HCT116 (cell line): ENCODE measurements at regions not wholly inside any gene's neighbourhood (a gene's known extent, or its start where the extent isn't known, plus 50 kb on each side); places are given as distances from the start of the nearest gene placed in this dataset.

Experiments
- CEBPB ChIP-seq: IDR thresholded peaks from 2 replicates; pipeline ENCODE4 v1.6.1; 2012; ENCODE audit warnings: low read depth
- ELF1 ChIP-seq: IDR thresholded peaks from 2 replicates; pipeline ENCODE4 v1.6.1; 2012; ENCODE audit warnings: low read depth, borderline replicate concordance
- EZH2 ChIP-seq: fragments of 200-600 bp; sonication (generic); IDR thresholded peaks from 2 replicates; pipeline ENCODE4 v1.6.1; 2017; ENCODE audit warnings: antibody characterized with exemption, mixed run types
- EZH2phosphoT487 ChIP-seq: fragments of 200-600 bp; IDR thresholded peaks from 2 replicates; pipeline ENCODE4 v1.6.1; 2018; ENCODE audit warnings: antibody characterized with exemption, borderline replicate concordance
- JUND ChIP-seq: IDR thresholded peaks from 2 replicates; pipeline ENCODE4 v1.6.1; 2012
- POLR2A ChIP-seq: IDR thresholded peaks from 2 replicates; pipeline ENCODE4 v1.7.0; 2011; ENCODE audit warnings: borderline replicate concordance; ENCODE audit not compliant: insufficient read depth, insufficient read length; ENCODE audit errors: extremely low read depth
- POLR2AphosphoS5 ChIP-seq: IDR thresholded peaks from 2 replicates; pipeline ENCODE4 v1.6.1; 2011; ENCODE audit warnings: mild to moderate bottlenecking, low read depth, low read length, moderate library complexity
- RAD21 ChIP-seq: IDR thresholded peaks from 2 replicates; pipeline ENCODE4 v1.6.1; 2012; ENCODE audit warnings: low read depth, mild to moderate bottlenecking
- SP1 ChIP-seq: IDR thresholded peaks from 2 replicates; pipeline ENCODE4 v1.6.1; 2012; ENCODE audit warnings: low read depth
- SRF ChIP-seq: IDR thresholded peaks from 2 replicates; pipeline ENCODE4 v1.6.1; 2012; ENCODE audit warnings: low read depth
- TCF7L2 ChIP-seq: IDR thresholded peaks from 2 replicates; pipeline ENCODE4 v1.7.0; 2011; ENCODE audit warnings: borderline replicate concordance, inconsistent platforms; ENCODE audit not compliant: insufficient read depth, insufficient read length; ENCODE audit errors: extremely low read depth
- TF ChIP-seq, protein P1 (sequence below), 3 experiments: fragments of 200-600 bp in 1 of 3; sonication (generic) in 1 of 3; IDR thresholded peaks in 2 of 3; conservative IDR thresholded peaks in 1 of 3; 2 replicates each; pipeline ENCODE4 v1.5.1; 2012 to 2017; ENCODE audit warnings: low read depth in 2 of 3, low read length in 2 of 3, antibody characterized with exemption in 1 of 3, borderline replicate concordance in 1 of 3, control low read depth in 1 of 3, mild to moderate bottlenecking in 1 of 3, mixed read lengths in 1 of 3, mixed run types in 1 of 3, moderate library complexity in 1 of 3; ENCODE audit not compliant: insufficient read depth in 1 of 3

DNA sequence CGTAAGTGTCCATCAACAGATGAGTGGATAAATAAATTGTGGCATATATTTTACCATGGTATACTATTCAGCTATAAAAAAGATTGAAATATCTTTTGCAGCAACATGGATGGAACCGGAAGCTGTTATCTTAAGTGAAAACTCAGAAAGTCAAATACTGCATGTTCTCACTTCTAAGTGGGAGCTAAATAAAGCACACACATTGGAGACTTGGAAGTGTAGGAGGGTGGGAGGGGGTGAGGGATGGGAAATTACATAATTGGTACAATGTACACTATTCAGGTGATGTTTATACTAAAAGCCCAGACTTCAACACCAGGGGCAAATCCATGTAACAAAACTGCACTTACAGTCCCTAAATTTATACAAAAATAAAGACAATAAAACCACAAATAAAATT, 72.6 kb upstream of the SPRY1 start:
- no peak for TF ChIP-seq JUND
- TF ChIP-seq, protein P1, sequence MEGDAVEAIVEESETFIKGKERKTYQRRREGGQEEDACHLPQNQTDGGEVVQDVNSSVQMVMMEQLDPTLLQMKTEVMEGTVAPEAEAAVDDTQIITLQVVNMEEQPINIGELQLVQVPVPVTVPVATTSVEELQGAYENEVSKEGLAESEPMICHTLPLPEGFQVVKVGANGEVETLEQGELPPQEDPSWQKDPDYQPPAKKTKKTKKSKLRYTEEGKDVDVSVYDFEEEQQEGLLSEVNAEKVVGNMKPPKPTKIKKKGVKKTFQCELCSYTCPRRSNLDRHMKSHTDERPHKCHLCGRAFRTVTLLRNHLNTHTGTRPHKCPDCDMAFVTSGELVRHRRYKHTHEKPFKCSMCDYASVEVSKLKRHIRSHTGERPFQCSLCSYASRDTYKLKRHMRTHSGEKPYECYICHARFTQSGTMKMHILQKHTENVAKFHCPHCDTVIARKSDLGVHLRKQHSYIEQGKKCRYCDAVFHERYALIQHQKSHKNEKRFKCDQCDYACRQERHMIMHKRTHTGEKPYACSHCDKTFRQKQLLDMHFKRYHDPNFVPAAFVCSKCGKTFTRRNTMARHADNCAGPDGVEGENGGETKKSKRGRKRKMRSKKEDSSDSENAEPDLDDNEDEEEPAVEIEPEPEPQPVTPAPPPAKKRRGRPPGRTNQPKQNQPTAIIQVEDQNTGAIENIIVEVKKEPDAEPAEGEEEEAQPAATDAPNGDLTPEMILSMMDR (IDR thresholded peaks at IDR 0.05 in 2 of 3, conservative IDR thresholded peaks at IDR 0.05 in 1 of 3; ENCODE audit: borderline replicate concordance in 1 of 3, insufficient read depth in 1 of 3, low read depth in 2 of 3, low read length in 2 of 3) = no peak
- no peak for TF ChIP-seq RAD21
- TF ChIP-seq CEBPB = no peak
- no peak for TF ChIP-seq TCF7L2
- TF ChIP-seq EZH2 = no peak
- TF ChIP-seq SRF = no peak
- TF ChIP-seq EZH2phosphoT487 = no peak
- TF ChIP-seq POLR2A = no peak
- no peak for TF ChIP-seq SP1
- TF ChIP-seq POLR2AphosphoS5 = no peak
- no peak for TF ChIP-seq ELF1
